Skin epidermis (tissue), 12 donors: ENCODE measurements at regions not wholly inside any gene's neighbourhood (a gene's known extent, or its start where the extent isn't known, plus 50 kb on each side); places are given as distances from the start of the nearest gene placed in this dataset.

Experiments
- H3K27ac ChIP-seq, 21 experiments: fragments of 200-600 bp; sonication (generic) in 11 of 21; one replicate each; pipeline ENCODE4 v1.5.0; 2020; ENCODE audit warnings: mild to moderate bottlenecking in 3 of 21, inconsistent platforms in 2 of 21, moderate library complexity in 2 of 21
- H3K4me3 ChIP-seq, 7 experiments: fragments of 200-600 bp; sonication (generic) in 2 of 7; one replicate each; pipeline ENCODE4 v1.5.0; 2020; ENCODE audit warnings: inconsistent platforms in 2 of 7, mild to moderate bottlenecking in 2 of 7, moderate library complexity in 1 of 7

DNA sequence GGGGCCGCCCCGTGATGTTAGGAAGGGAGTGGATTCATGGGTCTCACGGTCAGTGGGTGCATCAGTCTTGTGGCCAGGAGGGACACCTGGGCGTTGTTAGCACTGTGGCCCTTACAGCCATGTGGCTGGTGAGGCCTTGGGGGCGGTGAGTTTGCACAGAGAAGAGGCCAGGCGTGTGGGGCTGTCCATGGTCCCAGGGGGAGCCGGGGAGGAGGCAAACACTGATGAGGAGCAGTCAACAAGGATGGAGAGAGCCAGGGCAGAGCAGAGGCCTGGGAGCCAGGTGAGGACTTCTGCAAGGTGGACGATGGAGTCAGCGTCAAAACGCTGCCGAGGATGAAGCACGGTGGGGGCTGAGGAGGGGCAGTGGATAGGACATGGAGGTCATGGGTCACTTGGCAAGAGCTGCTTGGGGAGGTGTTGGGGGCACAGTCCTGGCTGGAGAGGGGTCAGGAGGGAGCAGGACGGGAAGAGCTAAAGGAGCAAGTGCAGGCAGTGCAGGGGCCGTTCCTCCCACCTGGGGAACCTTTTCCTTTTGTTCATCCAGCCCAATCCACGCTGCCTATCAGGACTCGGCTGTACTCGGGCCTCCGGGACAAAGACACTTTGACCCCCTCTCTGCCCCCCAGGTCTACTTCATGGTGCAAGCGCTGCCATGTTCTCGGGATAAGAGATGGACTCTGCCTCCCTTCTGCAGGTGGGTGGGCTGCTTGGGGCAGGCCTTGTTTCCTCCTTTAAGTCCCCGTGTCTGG is 801.1 kb downstream of the TBC1D22A start:
- no peak overlapping the region for H3K27ac ChIP-seq

DNA sequence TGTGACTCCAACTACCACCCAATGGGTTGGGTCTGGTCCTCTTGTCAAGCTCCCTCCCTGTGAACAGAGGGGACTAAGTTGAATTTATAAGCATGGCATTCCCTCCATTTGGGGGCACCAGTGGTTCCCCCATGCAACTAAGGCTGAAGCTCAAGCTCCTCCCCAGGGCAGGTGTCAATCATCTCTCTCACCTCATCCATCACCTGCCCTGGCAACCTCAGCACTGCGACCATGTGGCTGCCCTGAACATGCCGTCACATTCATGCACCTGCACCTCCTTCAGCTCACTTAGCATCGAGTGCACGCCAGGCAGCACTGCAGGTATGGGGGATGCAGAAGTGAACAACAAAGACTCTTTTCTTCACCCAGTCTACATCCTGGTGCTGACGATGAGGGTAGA is 799.3 kb downstream of the TBC1D22A start:
- H3K27ac ChIP-seq = no peak overlapping the region
- H3K4me3 ChIP-seq = no peak overlapping the region

More for the DNA sequence above, 801.1 kb downstream of the TBC1D22A start:
- no peak overlapping the region for H3K4me3 ChIP-seq

DNA sequence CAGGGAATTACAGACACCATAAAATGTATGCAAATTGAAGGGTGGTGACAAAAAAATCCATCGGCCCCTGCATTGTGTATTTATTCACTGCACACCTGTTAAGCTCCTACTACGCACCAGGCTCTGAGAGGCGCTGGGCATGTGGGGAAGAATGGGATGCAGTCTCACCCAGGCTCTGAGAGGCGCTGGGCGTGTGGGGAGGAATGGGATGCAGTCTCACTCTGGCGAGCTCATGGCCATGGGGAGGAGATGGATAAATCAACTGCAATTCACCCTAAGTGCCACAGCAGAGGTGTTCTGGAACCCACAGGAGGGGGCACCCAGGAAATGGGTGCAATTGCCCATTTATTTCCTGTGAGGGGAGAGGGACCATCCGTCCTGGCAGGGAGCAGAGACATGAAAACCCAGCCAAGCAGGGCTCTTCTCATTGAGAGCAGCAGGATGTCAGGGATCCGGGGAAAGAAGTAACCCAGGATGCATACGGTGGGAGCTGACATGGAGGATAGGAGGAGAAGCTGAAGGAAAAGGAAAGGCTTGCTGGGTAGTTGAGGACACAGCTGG is 798.7 kb downstream of the TBC1D22A start:
- Histone ChIP-seq H3K27ac (no peak overlapping the region), H3K4me3 (no peak overlapping the region)

DNA sequence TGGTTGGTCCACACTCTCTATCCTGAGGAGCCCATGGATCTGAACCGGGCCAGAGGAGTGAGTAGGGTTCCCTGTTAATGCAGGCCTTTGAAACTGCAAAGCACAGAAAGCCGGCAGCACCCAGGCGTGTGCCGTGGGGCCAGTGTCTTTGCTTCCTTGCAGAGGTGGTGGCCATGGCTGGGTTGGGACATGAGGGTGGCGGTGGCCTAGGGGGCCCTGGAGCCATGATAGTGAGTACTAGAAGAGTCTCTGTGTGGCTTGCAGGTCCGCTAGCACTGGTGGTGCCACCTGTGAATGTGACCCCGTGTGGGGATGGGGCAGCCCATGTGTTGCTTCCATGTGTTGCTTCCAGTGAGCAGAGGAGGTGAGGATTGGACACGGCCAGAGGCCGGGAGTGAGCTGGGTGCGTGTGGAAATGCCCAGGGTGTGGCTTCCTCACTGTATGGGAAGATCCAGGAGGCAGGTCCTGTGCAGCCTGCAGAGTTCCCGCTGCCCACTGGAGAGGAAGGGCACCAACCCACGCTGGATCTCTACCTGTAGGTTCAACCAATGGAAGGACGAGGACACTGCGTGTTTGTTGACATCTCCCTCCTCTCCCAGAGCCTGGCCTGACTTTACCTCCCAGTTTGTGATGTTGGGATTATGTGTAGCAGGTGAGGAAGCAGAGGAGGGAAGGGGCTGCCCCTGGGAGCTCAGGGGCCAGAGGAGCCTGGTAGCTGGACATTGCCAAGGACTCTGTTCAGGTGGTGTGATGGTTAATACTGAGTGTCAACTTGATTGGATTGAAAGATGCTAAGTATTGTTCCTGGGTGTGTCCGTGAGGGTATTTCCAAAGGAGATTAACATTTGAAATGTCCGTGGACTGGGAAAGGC is 796.6 kb downstream of the TBC1D22A start:
- Histone ChIP-seq H3K4me3 (no peak overlapping the region), H3K27ac (no peak overlapping the region)

DNA sequence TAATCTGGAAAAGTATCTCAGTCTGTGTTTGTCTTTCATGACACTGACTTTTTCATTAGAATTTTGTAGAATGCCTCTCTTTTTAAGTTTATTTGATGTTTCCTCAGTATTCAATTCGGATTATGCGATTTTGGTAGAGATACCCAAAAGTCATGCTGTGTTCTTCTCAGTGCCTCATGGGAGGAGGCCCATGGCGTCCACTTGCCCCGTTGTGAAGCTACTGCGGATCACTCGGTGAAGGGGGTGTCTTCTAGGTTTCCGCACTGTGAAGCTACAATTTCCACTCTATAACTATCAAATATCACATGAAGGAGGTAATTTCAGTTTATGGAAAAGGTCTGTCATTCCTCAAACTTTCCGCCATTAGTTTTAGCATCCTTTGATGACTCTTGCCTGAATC is 794.0 kb downstream of the TBC1D22A start:
- no peak overlapping the region for H3K27ac ChIP-seq
- H3K4me3 ChIP-seq = no peak overlapping the region

DNA sequence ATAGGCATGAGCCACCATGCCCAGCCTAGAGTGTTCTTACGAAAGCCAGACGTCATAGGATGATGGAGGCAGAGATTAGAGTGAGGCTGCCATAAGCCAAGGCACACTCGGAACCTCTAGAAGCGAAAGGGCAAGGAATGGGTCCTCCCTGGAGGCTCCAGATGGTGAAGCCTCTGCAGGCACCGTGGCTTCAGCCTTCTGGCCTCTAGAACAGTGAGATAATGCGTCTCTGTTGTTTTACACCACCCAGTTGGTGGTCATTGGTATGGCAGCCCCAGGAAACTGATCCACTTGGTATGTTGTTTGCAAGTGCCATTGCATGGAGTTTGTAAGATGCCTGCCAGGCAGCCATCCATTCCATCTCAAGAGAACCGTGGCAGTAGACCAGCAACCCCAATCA is 791.0 kb downstream of the TBC1D22A start:
- no peak overlapping the region for H3K27ac ChIP-seq
- H3K4me3 ChIP-seq = no peak overlapping the region

DNA sequence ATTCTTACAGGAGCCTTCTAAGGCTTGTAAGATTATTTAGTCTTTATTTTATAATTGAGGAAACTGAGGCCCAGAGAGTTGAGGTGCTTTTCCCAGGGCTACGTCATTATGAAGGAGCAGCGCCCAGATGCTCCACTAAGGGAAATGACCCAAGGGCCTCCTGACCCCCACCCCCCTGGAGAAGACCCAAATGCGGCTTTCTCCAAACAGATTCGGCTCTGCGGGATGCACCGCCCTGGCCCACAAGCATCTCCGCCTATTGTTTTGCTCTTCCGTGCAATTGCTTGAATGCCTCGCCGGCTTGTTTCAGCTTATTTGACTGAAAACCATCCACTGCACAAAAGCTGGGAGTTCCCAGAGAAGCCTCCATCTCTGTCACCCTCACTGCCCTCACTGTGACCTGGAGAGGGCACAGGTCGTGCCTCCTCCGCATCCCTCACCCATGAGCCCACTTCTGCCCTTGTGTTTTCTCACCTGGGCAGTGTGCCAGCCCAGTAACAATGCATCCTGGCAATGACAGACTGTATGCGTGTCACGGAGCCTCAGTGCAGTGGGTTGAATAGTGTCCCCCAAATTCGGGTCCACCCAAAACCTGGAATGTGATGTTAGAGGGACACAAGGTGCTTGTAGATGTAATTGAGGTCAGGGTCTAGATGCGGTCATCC is 790.2 kb downstream of the TBC1D22A start:
- H3K27ac ChIP-seq = no peak overlapping the region
- no peak overlapping the region for H3K4me3 ChIP-seq

DNA sequence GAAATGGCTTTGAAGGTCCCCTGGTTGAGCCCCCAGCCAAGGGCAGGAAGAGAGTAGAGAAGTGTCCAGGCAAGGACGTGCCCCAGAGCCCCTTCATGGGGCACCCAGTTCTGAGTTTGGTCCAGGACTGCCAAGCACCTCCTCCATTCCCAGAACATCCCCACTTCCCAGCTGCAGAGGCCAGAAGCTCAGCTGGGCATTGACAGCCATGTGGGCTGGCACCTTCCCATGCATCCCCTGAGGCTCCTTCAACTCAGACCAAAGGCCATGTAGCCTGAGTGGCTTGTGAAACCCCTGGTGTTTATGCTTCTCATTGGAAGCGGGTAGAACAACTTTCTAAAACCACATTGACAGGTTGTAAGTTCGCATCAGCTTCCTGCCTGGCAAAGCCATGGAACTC is 789.6 kb downstream of the TBC1D22A start:
- Histone ChIP-seq H3K27ac (no peak overlapping the region), H3K4me3 (no peak overlapping the region)

DNA sequence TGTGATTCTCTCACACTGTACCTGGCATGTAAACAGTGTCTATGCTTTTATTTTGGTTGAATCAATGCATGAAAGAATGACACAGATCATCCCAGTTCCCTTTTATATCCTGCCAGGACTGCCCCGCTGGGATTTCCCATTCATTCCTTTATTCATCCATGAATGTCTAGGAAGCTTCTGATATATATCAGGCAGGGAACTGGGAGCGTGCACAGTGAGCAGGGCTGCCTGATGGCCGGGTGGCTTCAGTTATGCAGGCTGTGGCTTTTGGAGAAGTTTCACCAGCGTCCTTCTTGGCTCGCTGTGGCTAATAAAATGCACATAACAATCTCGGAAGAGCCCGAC is 789.0 kb downstream of the TBC1D22A start:
- Histone ChIP-seq H3K27ac (no peak overlapping the region), H3K4me3 (no peak overlapping the region)

DNA sequence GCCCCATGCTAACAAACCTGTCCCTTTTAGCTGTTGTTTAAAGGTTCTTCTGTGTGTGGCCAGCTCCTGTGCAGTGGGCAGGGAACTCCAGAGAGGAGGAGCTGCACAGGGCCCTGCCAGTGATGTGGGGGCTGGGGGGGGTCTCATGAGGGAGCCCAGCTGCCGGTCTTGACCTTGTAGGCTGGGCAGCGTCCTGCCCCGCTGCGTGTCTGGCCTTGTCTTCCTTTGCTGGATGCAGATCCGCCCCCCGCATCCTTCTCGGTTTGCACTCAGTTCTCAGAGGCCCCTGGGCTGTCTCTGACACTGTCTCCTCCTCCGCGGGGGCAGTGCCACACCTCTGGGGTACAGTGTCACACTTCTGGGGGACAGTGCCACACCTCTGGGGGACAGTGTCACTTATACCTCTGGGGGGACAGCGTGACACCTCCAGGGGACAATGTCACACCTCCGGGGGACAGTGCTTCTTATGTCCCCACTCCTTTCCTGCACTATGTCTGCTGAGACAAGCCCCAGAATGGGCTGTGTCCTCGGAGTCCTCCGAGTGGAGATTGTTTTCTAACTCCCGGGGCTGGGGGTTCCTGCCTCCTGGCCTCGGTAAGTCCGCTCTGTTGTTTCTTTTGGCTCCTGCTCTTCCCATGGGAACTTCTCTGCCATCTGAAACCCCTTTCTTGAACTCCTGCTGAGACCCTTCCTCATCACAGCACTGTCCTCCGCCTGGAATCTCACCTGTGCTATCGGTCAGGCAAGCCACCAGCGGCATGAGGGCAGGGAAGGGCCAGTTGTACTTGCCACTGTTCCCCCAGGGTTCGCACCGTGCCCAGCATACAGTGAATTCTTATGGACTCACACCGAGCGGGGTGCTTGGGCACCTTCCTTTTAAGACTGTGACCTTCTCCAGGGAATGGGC is 788.3 kb downstream of the TBC1D22A start:
- H3K4me3 ChIP-seq = no peak overlapping the region
- no peak overlapping the region for H3K27ac ChIP-seq

DNA sequence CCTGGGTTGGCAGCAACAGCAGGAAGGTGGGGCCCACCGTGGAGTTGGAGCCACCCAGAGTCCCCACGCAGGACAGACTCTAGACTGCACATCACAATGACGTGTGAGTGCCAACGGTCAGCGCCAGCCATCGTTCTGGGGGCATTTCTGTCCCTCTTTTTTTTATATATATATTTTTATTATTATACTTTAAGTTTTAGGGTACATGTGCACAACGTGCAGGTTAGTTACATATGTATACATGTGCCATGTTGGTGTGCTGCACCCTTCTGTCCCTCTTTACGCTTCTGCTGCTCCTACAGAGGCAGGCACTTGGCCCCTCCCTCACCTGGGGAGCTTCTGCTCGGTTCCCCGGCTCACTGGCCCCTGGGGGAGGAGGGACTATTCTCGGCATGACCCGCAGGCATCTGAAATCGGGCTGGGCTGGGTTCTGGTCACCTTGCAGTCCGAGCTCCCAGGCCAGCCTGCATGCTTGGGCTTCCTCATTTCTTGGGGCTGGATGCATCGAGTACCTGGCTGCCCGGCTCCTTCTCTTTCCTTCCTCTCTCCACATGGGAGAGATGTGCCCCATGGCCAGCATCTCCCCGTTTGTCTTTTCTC is 787.4 kb downstream of the TBC1D22A start:
- Histone ChIP-seq H3K27ac (no peak overlapping the region), H3K4me3 (no peak overlapping the region)

DNA sequence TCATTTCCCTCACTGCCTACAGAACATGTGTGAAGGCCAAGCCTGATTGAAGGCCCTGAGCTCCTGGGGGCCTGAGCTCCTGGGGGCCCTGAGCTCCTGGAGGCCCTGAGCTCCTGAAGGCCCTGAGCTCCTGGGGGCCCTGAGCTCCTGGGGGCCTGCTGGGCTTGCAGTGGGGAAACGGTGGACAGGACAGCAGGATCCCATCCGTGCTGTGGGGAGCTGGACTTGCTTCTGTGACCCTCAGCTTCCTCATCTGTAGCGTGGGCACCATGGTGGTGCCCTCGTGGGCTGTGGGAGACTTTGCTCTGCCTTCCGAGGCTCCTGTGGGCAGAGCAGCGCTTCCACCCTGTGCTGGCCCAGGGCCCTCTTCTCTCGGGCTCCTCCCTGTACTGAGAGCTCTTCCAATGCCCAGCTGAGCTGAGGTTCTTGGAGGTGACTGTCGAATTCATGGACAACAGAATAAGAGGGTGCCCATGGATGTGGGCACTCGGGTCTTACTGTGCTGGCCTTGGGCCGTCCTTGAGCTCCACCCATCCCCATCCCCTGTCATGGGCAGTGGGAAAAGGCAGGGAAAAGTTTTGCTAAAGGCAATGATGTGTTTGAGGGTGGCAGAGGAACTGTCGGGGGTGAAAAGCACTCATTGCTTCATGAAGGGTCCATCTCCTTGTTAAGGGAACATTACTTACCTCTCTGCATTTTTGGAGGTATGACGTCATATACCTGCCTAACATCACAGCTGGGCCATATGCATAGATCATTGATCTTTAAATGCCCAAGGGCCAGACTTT is 786.7 kb downstream of the TBC1D22A start:
- Histone ChIP-seq H3K4me3 (no peak overlapping the region), H3K27ac (no peak overlapping the region)

DNA sequence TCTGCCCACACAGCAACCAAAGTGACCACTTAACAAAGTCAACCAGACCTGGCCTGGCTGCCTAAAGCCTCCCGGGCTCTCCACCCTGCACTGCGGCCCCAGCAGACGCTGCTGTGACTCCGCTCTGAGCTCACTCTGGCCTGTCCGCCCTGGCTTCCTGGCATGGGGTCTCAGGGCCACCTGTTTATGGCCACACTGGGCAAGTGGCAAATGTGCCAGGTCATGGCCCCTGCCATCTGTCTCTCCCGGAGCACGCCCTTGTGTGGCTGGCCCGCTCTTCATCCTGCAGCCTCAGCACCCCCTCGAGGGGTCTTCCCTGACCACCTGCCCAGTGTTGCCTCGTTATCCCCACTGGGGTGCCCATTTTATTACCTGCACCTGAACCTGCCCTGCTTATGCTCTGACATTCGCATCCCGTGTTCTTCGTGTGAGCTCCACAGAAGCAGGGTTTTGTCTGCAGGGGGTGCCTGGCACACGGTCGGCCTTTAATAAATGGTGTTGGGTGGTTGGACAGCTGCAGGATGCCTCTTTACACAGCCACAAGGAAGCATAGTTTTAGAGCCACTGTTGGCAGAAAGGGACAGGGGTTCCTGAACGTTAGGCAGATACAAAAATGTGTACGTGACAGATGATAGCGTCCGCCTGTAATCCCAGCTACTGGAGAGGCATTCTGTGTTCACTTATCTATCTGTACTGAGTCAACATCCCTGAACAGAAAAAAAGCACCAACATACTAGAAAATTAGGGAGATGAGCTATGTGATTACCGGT is 785.6 kb downstream of the TBC1D22A start:
- no peak overlapping the region for H3K4me3 ChIP-seq
- H3K27ac ChIP-seq = no peak overlapping the region

DNA sequence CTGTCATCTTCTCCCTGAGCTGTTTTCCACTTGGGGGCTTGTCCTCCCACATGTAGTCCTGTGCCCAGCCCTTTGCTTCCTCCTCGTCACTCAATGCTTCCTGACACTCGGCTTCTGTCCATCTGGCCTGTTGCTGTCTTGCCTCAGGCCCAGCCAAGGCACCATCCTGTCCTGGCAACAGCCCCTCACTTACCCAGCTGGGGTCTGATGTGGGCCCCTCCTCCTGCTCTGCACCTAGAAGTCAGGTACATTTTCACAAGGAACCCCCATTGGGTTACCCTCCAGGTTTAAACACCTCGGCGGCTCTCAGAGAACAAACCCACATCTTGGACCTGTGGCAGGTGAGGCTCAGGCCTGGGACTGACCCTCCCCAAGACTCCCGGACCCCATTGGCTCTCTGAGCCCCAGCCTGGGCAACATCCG is 784.8 kb downstream of the TBC1D22A start:
- Histone ChIP-seq H3K4me3 (no peak overlapping the region), H3K27ac (no peak overlapping the region)

DNA sequence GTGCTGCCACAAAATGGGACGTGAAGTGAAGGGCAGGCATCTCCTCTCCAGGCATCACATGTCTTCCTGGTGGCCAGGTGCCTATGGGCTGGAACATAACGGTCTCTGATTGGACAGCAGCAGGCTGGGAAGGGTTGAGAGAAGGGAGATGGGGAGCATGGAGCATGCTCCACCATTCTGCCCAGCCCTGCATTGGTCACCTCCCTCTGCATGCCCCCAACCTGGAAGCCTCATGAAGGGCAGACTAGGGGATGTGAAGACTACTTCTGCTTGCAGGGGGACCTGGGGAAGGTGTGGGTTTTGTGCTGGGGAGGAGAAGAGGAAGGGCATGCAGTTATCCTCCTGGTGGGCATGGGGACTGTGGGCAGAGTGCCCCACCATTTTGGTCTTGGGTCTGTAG is 782.2 kb downstream of the TBC1D22A start:
- no peak overlapping the region for H3K4me3 ChIP-seq
- no peak overlapping the region for H3K27ac ChIP-seq

DNA sequence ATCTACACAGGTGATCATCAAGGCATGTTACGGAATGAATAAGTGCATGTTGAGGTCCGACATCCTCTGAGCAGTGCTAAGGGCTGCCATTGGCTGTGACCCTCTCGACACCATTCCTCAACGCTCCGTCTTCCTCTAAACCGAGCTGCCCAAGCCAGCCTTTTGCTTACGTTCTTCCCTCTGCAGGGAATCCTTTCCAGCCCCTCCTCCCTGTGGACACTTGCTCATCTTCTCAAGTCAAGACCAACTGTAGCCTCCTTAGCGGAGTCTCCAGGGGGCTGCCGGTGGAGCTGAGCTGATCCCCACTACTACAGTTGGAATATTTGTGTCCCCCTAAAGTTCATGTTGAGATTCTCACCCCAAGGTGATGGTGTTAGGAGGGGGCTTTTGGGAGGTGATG is 781.0 kb downstream of the TBC1D22A start:
- Histone ChIP-seq H3K4me3 (no peak overlapping the region), H3K27ac (no peak overlapping the region)

DNA sequence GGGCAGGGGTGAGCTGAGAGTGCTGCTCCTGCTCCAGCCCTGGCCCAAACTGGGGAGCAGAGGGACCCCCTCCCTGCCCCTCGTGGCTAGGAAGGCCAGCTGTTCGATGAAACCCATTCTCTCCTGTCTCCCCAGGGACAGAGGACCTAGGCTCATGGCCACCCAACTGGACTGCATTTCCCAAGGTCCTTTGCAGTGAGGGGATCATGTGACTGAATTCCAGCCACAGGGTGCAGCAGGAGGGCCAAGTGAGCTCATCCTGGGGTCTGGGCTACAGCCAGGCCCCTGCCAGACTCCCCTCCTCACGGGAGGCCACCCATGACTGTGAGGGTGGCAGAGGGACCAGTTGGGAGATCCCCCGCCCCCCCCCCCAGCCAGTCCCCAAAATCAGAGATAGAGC is 777.6 kb downstream of the TBC1D22A start:
- Histone ChIP-seq H3K27ac (no peak overlapping the region), H3K4me3 (no peak overlapping the region)

DNA sequence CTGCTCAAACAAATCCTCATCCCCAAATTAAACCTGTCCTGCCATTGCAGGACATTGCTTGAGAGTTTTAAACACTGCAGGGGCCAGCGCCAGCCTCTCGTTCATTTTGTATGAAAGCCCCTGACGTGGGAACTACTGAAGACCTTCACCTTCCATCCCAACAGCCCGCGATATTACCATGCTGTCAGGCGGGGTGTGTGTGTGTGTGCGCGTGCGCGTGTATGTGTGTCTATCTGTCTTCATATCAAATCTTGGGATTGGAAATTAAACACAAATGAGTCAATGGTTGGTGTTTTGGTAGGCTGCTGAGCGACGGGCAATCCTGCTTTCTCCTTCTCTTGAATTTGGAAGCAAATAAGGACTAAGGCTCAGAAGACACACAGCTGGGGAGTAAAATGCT is 776.9 kb downstream of the TBC1D22A start:
- Histone ChIP-seq H3K27ac (no peak overlapping the region), H3K4me3 (no peak overlapping the region)
